ENCODE measurements at regions not wholly inside any gene's neighbourhood (a gene's known extent, or its start where the extent isn't known, plus 50 kb on each side); places are given as distances from the start of the nearest gene placed in this dataset.

DNA sequence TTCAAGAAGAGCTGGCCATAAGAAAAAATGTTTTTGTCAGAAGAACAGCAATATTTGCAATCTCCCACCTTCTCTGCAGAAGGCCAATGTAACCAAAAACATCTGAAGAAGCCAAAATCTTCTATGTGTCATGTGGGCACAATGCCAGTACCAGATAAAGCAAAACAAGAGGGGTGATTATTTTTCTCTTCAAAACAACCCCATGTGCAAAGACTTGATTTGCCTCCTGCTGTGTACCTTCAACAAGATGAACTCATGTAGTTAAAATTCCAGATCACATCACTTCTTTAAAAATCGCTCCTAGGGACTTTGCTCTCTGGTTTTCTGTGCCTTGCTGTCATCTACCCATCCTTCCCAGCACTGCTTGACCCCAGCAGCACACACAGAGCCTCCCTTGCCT is 134.0 kb upstream of the MAP3K1 start:
- intact Hi-C loops (cut with DNase I), result no loop called here
- Histone ChIP-seq H3K4me1 (peaks cover 3% of the 10 kb centered on the region), H3K27ac (no peak overlapping the region), H3K9me3 (no peaks in the 10 kb centered on the region), H3K4me3 (no peak overlapping the region), H3K27me3 (no peaks in the 10 kb centered on the region), H3K36me3 (no peaks in the 10 kb centered on the region)
- DNase-seq (no peak), ATAC-seq (no peak)
- TF ChIP-seq, protein P1, sequence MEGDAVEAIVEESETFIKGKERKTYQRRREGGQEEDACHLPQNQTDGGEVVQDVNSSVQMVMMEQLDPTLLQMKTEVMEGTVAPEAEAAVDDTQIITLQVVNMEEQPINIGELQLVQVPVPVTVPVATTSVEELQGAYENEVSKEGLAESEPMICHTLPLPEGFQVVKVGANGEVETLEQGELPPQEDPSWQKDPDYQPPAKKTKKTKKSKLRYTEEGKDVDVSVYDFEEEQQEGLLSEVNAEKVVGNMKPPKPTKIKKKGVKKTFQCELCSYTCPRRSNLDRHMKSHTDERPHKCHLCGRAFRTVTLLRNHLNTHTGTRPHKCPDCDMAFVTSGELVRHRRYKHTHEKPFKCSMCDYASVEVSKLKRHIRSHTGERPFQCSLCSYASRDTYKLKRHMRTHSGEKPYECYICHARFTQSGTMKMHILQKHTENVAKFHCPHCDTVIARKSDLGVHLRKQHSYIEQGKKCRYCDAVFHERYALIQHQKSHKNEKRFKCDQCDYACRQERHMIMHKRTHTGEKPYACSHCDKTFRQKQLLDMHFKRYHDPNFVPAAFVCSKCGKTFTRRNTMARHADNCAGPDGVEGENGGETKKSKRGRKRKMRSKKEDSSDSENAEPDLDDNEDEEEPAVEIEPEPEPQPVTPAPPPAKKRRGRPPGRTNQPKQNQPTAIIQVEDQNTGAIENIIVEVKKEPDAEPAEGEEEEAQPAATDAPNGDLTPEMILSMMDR (IDR thresholded peaks at IDR 0.05), result no peak

DNA sequence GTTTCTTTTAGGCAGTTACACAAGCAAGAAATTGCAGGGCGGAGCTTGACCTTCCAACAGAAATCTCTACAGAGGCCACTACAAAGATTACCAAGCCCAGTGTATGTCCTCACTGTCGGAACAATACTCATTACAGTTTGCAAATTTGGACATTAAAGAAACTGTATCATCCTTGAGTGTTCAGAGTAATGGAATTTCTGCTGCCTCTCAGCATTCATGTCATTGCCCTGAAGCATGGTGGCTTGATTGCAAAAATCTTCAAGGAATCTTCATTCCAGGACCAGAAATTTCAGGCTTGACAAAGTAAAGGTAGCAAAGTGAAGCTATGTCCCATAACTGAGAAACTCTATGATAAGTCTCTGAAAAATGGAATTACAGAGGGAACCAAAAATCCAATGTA is 134.6 kb upstream of the MAP3K1 start:
- no peaks in the 10 kb centered on the region for H3K36me3 ChIP-seq
- no peaks in the 10 kb centered on the region for H3K9me3 ChIP-seq
- TF ChIP-seq, protein P1 (IDR thresholded peaks at IDR 0.05), result no peak
- no peak overlapping the region for H3K4me3 ChIP-seq
- no peak for ATAC-seq
- no peak overlapping the region for H3K27ac ChIP-seq
- intact Hi-C loops (cut with DNase I), result no loop called here
- peaks cover 3% of the 10 kb centered on the region for H3K4me1 ChIP-seq
- no peaks in the 10 kb centered on the region for H3K27me3 ChIP-seq
- no peak for DNase-seq

DNA sequence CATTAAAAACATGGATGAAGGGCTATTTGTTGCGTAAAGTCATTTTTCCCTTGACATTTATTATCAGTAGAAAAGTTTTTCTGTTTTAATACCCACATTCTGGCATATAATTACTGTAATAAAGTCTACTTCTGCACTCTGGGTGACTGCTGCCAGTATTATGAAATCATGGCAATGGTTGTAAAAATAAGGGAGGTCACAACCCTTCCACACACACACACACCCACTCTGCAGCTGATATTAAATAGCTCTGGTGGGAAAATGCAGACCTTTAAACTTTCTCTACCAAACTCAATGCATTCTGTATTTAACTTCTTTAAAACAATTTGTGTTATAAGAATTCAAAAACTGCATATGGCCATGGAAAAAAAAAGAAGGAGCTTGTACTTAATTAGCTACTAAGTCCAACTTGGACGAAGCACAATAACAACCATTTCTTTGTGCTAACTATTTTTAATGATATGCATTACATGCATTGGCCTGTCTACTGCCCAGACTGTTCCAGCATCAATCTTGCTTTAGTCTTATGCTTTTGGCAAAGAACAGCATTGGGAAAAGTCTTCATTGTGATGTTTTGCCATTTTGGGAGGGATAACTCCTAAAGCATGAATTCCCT is 137.6 kb upstream of the MAP3K1 start:
- no peak for DNase-seq
- no peaks in the 10 kb centered on the region for H3K27me3 ChIP-seq
- no peaks in the 10 kb centered on the region for H3K9me3 ChIP-seq
- intact Hi-C loops (cut with DNase I), result no loop called here
- H3K4me1 ChIP-seq, result peaks cover 3% of the 10 kb centered on the region
- H3K36me3 ChIP-seq, result no peaks in the 10 kb centered on the region
- no peak overlapping the region for H3K4me3 ChIP-seq
- H3K27ac ChIP-seq, result no peak overlapping the region
- peak; percentile 46 for ATAC-seq
- TF ChIP-seq, protein P1 (IDR thresholded peaks at IDR 0.05), result no peak

DNA sequence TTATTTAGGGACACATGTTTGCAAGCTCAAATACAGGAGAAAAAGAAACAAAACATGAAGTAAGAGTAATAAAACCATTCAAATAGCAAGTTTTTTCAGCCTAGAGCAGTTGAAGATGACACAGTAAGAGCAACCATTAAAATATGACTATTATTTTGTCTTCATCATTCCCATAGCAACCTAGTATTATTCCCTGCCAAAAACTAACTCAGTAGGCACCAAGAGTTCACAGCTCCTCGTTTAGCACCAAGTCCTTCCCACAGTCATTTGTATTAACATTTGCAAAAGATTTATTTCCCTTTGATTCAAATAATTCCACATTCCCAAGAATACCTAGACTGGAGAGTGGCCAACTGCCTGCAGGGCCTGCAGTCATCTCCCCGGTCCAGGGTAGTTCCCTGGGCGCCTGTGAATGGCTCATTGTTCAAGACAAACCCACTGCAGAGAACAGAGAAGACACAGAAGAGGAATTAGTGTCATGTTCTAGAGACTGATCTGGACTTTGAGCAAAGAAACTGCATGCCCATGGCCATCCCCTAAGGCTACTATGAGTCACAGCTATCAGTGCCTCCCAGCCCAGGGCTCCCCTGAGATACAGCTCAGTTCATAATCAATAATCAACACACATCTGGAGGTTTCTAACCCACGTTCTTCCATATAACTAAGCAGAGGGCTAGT is 139.1 kb upstream of the MAP3K1 start:
- no peaks in the 10 kb centered on the region for H3K27me3 ChIP-seq
- no peak for DNase-seq
- H3K9me3 ChIP-seq, result no peaks in the 10 kb centered on the region
- H3K36me3 ChIP-seq, result no peaks in the 10 kb centered on the region
- no peak for ATAC-seq
- TF ChIP-seq, protein P1 (IDR thresholded peaks at IDR 0.05), result no peak
- H3K4me1 ChIP-seq, result peaks cover 3% of the 10 kb centered on the region
- no peak overlapping the region for H3K4me3 ChIP-seq
- intact Hi-C loops (cut with DNase I), result no loop called here
- H3K27ac ChIP-seq, result no peak overlapping the region

DNA sequence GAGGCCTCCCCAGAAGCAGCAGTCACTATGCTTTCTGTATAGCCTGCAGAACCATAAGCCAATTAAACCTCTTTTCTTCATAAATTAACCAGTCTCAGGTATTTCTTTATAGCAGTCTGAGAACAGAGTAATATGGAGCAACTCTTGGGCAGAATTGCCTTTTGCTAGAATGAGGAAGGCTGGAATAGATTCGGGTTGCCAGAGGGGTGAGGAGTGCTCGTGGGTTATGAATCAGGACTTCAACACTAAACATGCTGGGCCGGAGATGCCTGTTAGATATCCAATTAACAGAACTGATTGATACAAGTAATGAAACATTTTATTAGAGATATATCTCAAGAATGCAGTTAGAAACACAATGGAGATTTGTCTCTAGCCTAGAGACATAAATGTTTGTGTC is 140.9 kb upstream of the MAP3K1 start:
- H3K36me3 ChIP-seq, result no peaks in the 10 kb centered on the region
- no peak overlapping the region for H3K4me3 ChIP-seq
- no peaks in the 10 kb centered on the region for H3K27me3 ChIP-seq
- DNase-seq (no peak), ATAC-seq (no peak)
- H3K4me1 ChIP-seq, result peaks cover 9% of the 10 kb centered on the region
- TF ChIP-seq, protein P1 (IDR thresholded peaks at IDR 0.05), result no peak
- no peak overlapping the region for H3K27ac ChIP-seq
- intact Hi-C loops (cut with DNase I), result no loop called here
- H3K9me3 ChIP-seq, result no peaks in the 10 kb centered on the region

Measured in upper lobe of right lung (tissue), 1 donor.